ENCODE measurements at regions not wholly inside any gene's neighbourhood (a gene's known extent, or its start where the extent isn't known, plus 50 kb on each side); places are given as distances from the start of the nearest gene placed in this dataset.

DNA sequence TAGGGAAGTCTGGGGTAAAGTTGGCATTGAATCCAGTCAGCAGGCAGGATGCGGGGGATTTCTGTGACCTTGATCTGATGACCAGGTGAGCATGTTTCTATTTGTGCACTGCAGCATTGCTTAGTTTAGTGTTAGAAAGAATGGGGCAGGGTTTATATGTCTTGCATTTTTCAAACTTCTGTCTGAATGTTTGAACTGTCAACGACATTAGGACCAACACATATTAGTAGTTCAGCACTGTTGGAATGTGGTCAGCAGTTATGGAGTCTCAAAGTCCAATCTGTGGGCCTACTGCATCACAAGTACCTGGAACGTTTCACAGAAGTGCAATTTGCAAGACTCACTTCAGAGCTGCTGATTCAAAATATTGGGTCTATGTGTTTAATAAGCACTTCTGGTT, 276.6 kb upstream of the BMP2 start:
- intact Hi-C loops (cut with micrococcal nuclease; ENCODE audit: unreplicated experiment) = no loop called here
- no peak for TF ChIP-seq E2F4 (IDR thresholded peaks at IDR 0.05; ENCODE audit: low read depth, low read length)
- TF ChIP-seq POLR2AphosphoS5 (IDR thresholded peaks at IDR 0.05; ENCODE audit: low read length) = no peak
- TF ChIP-seq, protein P1, sequence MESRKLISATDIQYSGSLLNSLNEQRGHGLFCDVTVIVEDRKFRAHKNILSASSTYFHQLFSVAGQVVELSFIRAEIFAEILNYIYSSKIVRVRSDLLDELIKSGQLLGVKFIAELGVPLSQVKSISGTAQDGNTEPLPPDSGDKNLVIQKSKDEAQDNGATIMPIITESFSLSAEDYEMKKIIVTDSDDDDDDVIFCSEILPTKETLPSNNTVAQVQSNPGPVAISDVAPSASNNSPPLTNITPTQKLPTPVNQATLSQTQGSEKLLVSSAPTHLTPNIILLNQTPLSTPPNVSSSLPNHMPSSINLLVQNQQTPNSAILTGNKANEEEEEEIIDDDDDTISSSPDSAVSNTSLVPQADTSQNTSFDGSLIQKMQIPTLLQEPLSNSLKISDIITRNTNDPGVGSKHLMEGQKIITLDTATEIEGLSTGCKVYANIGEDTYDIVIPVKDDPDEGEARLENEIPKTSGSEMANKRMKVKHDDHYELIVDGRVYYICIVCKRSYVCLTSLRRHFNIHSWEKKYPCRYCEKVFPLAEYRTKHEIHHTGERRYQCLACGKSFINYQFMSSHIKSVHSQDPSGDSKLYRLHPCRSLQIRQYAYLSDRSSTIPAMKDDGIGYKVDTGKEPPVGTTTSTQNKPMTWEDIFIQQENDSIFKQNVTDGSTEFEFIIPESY (IDR thresholded peaks at IDR 0.05) = no peak
- Histone ChIP-seq H4K20me1 (ENCODE audit: control insufficient read depth, insufficient read depth) (no peaks in the 10 kb centered on the region), H3K9ac (ENCODE audit: control insufficient read depth, insufficient read depth, low read length) (no peak overlapping the region), H3K27ac (ENCODE audit: control insufficient read depth, insufficient read depth) (no peak overlapping the region), H3K4me1 (ENCODE audit: control insufficient read depth, insufficient read depth, low read length) (no peaks in the 10 kb centered on the region), H3K36me3 (ENCODE audit: control insufficient read depth in 2 of 2, insufficient read depth in 2 of 2, low read length in 1 of 2) (no peaks in the 10 kb centered on the region), H3K4me2 (ENCODE audit: control insufficient read depth, insufficient read depth) (no peak overlapping the region), H3K79me2 (ENCODE audit: control insufficient read depth, insufficient read depth, low read length) (no peaks in the 10 kb centered on the region), H3K27me3 (replicated peaks in 1 of 2; ENCODE audit: control insufficient read depth in 2 of 2, insufficient read depth in 2 of 2, low read length in 1 of 2) (no peaks in the 10 kb centered on the region; a peak in 1 of 4 replicates), H3K9me3 (replicated peaks; ENCODE audit: control insufficient read depth, insufficient read depth, low read length) (no peaks in the 10 kb centered on the region), H3K4me3 (no peak overlapping the region), H2AFZ (ENCODE audit: control insufficient read depth, low read depth, low read length) (no peak overlapping the region)
- DNase-seq (ENCODE audit: low read depth, low spot score) = no peak
- SMC1A ChIA-PET (ENCODE audit: uncharacterized antibody, unreplicated experiment) = no interaction called here
- RAD21 ChIA-PET (ENCODE audit: unreplicated experiment) = no interaction called here
- POLR2A ChIA-PET = no interaction called here
- no peak for FAIRE-seq
- 21% methylated on average over 3 of the region's 3 CpGs for WGBS (ENCODE audit: insufficient coverage, insufficient replicate concordance, low lambda C conversion rate, missing lambda C conversion rate)
- CTCF ChIA-PET = no interaction called here
- in situ Hi-C loops (cut with MboI) = no loop called here
- ATAC-seq = no peak
- BruUV-seq (replicated peaks) = no TSS peak

GRCh38 chr20:6489361-6490171, 277.9 kb upstream of the BMP2 start:
- Histone ChIP-seq H3K27ac (ENCODE audit: control insufficient read depth, insufficient read depth) (no peak overlapping the region), H3K9ac (ENCODE audit: control insufficient read depth, insufficient read depth, low read length) (no peak overlapping the region), H3K36me3 (ENCODE audit: control insufficient read depth in 2 of 2, insufficient read depth in 2 of 2, low read length in 1 of 2) (no peaks in the 10 kb centered on the region), H3K4me2 (ENCODE audit: control insufficient read depth, insufficient read depth) (no peak overlapping the region), H3K27me3 (replicated peaks in 1 of 2; ENCODE audit: control insufficient read depth in 2 of 2, insufficient read depth in 2 of 2, low read length in 1 of 2) (no peaks in the 10 kb centered on the region; a peak in 1 of 4 replicates), H2AFZ (ENCODE audit: control insufficient read depth, low read depth, low read length) (no peak overlapping the region), H3K4me1 (ENCODE audit: control insufficient read depth, insufficient read depth, low read length) (no peaks in the 10 kb centered on the region), H3K4me3 (no peak overlapping the region), H4K20me1 (ENCODE audit: control insufficient read depth, insufficient read depth) (no peaks in the 10 kb centered on the region), H3K9me3 (replicated peaks; ENCODE audit: control insufficient read depth, insufficient read depth, low read length) (no peaks in the 10 kb centered on the region), H3K79me2 (ENCODE audit: control insufficient read depth, insufficient read depth, low read length) (no peaks in the 10 kb centered on the region)
- RAD21 ChIA-PET (ENCODE audit: unreplicated experiment) = no interaction called here
- no peak for FAIRE-seq
- WGBS (ENCODE audit: insufficient coverage, insufficient replicate concordance, low lambda C conversion rate, missing lambda C conversion rate) = 26% methylated on average over 16 of the region's 16 CpGs
- POLR2A ChIA-PET = no interaction called here
- no peak for ATAC-seq
- DNase-seq (ENCODE audit: low read depth, low spot score) = no peak
- SMC1A ChIA-PET (ENCODE audit: uncharacterized antibody, unreplicated experiment) = no interaction called here
- intact Hi-C loops (cut with micrococcal nuclease; ENCODE audit: unreplicated experiment) = no loop called here
- in situ Hi-C loops (cut with MboI) = no loop called here
- CTCF ChIA-PET = no interaction called here
- no TSS peak for BruUV-seq (replicated peaks)
- no peak for TF ChIP-seq PAX5 (IDR thresholded peaks at IDR 0.05; ENCODE audit: borderline replicate concordance, low read depth, low read length)
- TF ChIP-seq MEF2A (IDR thresholded peaks at IDR 0.05; ENCODE audit: insufficient read depth, low read depth, low read length) = no peak
- TF ChIP-seq MEF2B (IDR thresholded peaks at IDR 0.05; ENCODE audit: partially characterized antibody, poor library complexity, severe bottlenecking) = no peak
- no peak for TF ChIP-seq IRF4 (IDR thresholded peaks at IDR 0.05; ENCODE audit: low read depth, low read length)
- no peak for TF ChIP-seq MLLT1 (IDR thresholded peaks at IDR 0.05)

All from GM12878 (cell line).